PC-9 (cell line): ENCODE measurements at regions not wholly inside any gene's neighbourhood (a gene's known extent, or its start where the extent isn't known, plus 50 kb on each side); places are given as distances from the start of the nearest gene placed in this dataset.

Experiments used
- EZH2 ChIP-seq: fragments of 200-600 bp; sonication (generic); IDR thresholded peaks from 2 replicates; pipeline ENCODE4 v1.8.0; 2017; ENCODE audit warnings: antibody characterized with exemption, low read depth
- TF ChIP-seq, protein P1 (sequence below): fragments of 200-600 bp; sonication (generic); conservative IDR thresholded peaks from 2 replicates; pipeline ENCODE4 v1.6.1; 2017; ENCODE audit warnings: mixed run types, antibody characterized with exemption, mild to moderate bottlenecking, moderate library complexity

DNA sequence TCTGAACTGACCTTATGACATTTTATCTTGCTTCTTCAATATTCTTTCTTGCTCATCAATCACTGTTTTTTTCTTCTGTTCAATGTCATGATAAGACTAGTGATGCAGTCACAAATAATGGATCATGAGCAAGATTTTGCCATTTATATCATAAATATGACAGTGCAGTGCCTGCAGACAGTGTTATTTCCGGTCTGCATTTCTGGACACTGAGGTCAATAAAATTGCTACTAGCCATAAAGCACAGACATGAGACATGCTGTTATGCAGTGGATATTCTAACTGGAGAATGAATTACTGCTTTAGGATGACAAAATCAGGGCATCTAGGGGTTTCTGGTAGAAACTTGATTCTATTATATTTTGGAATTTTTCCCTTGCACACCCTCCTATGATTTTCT lies 1509.7 kb upstream of the LRRTM3 start:
- TF ChIP-seq, protein P1, sequence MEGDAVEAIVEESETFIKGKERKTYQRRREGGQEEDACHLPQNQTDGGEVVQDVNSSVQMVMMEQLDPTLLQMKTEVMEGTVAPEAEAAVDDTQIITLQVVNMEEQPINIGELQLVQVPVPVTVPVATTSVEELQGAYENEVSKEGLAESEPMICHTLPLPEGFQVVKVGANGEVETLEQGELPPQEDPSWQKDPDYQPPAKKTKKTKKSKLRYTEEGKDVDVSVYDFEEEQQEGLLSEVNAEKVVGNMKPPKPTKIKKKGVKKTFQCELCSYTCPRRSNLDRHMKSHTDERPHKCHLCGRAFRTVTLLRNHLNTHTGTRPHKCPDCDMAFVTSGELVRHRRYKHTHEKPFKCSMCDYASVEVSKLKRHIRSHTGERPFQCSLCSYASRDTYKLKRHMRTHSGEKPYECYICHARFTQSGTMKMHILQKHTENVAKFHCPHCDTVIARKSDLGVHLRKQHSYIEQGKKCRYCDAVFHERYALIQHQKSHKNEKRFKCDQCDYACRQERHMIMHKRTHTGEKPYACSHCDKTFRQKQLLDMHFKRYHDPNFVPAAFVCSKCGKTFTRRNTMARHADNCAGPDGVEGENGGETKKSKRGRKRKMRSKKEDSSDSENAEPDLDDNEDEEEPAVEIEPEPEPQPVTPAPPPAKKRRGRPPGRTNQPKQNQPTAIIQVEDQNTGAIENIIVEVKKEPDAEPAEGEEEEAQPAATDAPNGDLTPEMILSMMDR: no peak
- no peak for TF ChIP-seq EZH2
